ENCODE measurements at regions not wholly inside any gene's neighbourhood (a gene's known extent, or its start where the extent isn't known, plus 50 kb on each side); places are given as distances from the start of the nearest gene placed in this dataset.

DNA sequence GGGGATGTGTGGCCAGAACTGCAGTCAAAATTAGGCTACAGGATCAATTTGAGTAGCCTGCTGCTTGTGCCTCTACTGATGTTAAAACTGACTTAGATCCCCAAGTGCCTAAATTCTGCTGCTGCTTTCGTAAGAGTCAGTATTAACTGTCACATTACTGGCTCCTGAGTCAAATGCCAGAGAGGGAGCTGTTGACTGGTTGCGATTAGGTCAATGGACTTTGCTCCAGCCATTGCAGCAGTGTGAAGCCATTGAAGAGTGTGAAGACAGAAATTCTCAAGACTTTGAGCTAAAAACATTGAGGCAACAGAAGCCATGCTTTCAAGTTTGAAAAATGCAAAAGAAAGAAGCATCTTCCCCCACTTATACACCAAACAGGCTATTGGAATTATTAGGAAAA lies 151.1 kb upstream of the MITF start:
- no peak overlapping the region for H3K4me3 ChIP-seq (ENCODE audit: low read length)
- no peak for DNase-seq (ENCODE audit: low read depth, low spot score)

DNA sequence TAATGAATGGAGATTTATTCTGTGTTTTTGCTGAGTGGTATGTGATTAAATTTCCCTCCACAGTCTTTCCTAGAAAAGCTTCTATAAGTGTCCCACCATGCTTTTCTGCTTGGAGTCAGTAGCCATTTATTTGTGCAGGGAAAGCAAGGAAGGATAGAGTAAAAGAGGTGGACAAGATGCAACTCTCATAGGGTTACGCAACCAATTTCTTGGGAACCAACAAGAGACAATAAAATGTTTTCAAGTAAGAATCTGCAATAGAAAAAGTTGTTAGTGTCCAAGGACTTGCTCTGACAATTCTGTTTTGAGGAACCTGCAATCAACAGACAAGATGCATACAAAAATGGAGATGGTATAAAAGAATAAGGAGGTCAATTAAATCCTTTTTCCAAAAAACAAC lies 153.8 kb upstream of the MITF start:
- DNase-seq (ENCODE audit: low read depth, low spot score): no peak
- H3K4me3 ChIP-seq (ENCODE audit: low read length): no peak overlapping the region

DNA sequence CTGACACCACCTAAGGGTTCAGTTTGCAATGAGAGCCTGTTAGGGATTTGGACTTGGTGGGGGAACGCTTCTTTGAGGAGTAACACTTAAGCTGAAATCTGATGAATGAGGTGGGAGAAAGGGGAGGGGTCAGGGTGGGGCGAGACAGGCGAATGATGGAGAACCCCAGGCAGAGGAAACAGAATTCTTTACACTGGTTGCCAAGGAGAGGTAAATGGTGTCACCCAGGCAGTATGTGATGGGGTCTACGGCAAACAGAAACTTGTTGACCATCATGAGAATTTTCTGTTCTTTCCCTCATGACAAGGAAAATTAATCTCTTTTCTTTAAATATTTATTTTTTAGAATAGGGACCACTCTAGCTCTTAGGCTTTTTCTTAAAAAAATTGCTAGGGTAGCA lies 157.2 kb upstream of the MITF start:
- DNase-seq (ENCODE audit: low read depth, low spot score): no peak
- no peak overlapping the region for H3K4me3 ChIP-seq (ENCODE audit: low read length)

DNA sequence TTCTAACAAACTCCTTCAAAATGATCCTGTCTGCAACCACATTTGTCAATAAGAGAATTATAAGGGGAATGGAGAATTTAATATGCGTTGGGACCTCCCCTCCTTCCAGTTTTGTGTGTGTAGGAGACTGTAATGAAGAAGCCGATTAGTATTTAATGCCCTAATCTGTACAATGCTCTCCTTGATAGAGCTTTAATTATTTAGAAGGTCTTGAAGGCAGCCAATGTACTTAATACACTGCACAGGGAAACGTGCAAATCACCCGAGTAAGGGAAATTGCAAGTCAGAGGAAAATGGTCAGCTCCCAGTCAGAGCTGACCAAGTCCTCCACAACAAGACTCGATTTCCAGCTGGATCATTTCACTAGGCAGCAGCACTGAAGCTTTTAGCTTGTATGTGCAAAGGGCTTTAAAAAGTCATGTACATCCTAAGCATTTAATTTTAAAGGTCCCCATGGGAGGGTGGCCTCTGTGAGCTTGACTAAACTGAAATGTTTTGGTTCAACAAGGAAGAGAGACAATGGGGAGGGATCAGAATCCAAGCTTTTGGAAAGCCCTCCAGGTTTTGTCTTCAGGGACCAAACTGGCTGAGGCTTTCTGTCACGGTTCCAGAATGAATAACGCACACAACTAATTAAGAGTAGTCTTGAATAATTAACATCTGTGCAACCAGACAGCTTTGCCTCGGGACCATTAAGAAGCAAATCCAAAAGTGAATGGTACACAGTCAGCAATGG lies 159.8 kb upstream of the MITF start:
- no peak for DNase-seq (ENCODE audit: low read depth, low spot score)
- H3K4me3 ChIP-seq (ENCODE audit: low read length): no peak overlapping the region

- DNase-seq (ENCODE audit: low read depth, low spot score): no peak
- H3K4me3 ChIP-seq (ENCODE audit: low read length): no peak overlapping the region
Observed at GRCh38 chr3:69569520-69569919, 169.7 kb upstream of the MITF start.

- H3K4me3 ChIP-seq (ENCODE audit: low read length): no peak overlapping the region
- DNase-seq (ENCODE audit: low read depth, low spot score): no peak
Observed at GRCh38 chr3:69568951-69569350, 170.3 kb upstream of the MITF start.

GRCh38 chr3:69568458-69568857 lies 170.8 kb upstream of the MITF start:
- DNase-seq (ENCODE audit: low read depth, low spot score): no peak
- no peak overlapping the region for H3K4me3 ChIP-seq (ENCODE audit: low read length)

DNA sequence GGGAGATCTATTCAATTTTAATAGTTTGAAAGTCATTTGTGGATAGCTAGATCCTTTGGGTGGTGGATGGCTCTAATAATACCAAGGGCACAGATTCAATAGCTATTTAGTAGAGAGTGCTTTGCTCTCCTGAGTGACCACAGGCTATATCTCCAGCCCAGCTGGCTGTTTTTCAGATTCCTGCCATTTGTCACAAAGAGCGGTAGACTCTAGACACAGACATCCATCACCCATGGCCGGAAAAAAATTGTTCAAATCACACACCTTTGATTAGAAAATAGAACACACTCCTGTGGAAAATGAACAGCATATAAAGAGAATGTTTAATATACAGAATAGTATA lies 171.6 kb upstream of the MITF start:
- DNase-seq (ENCODE audit: low read depth, low spot score): no peak
- H3K4me3 ChIP-seq (ENCODE audit: low read length): no peak overlapping the region

GRCh38 chr3:69567023-69567709 lies 172.1 kb upstream of the MITF start:
- DNase-seq (ENCODE audit: low read depth, low spot score): no peak
- H3K4me3 ChIP-seq (ENCODE audit: low read length): no peak overlapping the region

DNA sequence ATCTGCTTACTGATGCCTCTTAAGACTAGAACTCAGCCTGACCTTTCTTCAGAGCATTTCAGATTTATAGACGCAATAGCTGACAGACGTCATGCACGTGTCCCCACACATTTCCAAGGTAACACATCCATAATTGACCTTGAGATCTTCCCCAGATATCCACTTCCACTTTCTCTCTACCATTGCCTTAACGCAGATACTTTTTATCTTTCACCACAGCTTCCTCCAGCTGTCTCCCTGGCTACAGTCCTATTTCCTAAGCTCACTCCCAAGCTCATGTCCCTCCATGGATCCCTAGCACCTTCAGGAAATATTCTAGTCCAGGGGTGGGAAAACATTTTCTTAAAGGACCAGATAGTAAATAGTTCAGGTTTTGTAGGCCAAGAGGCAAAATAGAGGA lies 173.0 kb upstream of the MITF start:
- no peak overlapping the region for H3K4me3 ChIP-seq (ENCODE audit: low read length)
- DNase-seq (ENCODE audit: low read depth, low spot score): no peak

- no peak overlapping the region for H3K4me3 ChIP-seq (ENCODE audit: low read length)
- DNase-seq (ENCODE audit: low read depth, low spot score): no peak
Observed at GRCh38 chr3:69565316-69565715, 173.9 kb upstream of the MITF start.

GRCh38 chr3:69563981-69564380 lies 175.3 kb upstream of the MITF start:
- H3K4me3 ChIP-seq (ENCODE audit: low read length): no peak overlapping the region
- DNase-seq (ENCODE audit: low read depth, low spot score): no peak

DNA sequence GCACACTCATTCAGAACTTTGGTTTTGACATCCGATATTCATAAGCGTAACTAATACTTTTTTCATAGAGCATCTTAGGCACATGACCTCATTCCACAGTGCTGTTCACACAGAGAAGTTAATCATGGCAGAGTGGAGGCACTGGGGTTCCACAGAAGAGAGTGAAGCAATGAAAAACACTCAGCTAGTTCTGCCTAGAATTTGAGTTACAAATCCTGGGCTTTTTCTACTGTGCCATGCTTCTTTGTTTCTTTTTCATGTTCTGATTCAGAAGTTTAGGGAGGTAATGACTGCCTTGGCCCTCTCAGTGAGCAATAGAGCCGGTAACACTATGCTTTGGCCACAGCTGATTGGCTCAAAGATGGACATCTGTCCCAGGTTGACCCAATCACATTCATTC lies 176.1 kb upstream of the MITF start:
- no peak for DNase-seq (ENCODE audit: low read depth, low spot score)
- H3K4me3 ChIP-seq (ENCODE audit: low read length): no peak overlapping the region

DNA sequence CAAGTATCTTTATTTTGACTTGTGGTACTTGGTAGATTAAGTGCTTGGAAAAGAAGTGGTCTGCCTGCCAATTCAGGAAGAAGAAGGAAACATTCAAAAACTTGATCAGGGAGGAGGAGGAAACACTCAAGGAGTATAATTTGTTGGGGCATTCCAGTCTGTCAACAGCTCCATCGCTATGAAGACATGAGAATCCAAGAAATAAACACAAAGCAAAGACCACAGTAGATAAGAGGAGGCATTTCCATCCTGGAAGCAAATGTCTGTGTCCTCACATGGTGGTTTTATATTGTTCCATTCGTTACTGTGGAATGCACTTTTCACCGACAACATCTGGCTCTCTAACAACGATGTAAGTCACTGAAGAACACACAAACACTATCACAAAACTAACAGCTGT lies 176.1 kb upstream of the FRMD4B start:
- DNase-seq (ENCODE audit: low read depth, low spot score): no peak

DNA sequence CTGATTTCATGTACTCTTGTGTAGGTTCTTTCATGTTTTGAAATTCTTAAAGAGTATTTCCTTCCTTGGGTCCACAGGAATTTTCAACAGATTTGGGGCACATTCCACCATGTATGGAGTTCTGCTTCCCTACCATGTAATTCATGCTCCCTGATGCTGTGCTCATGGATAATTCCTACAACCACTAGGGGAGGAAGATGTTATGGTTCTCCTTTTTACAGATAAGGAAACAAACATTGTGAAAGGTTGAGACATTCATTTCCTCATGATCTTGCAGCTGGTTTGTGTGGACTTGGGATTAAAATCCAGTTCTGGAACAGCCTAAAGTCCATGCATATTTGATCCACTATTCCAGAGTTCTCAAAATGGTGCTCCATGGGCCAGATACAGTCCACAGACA lies 174.9 kb upstream of the FRMD4B start:
- DNase-seq (ENCODE audit: low read depth, low spot score): no peak
- H3K4me3 ChIP-seq (ENCODE audit: low read length): no peak overlapping the region

More for the DNA sequence above, 176.1 kb upstream of the FRMD4B start:
- no peak overlapping the region for H3K4me3 ChIP-seq (ENCODE audit: low read length)

- no peak overlapping the region for H3K4me3 ChIP-seq (ENCODE audit: low read length)
- DNase-seq (ENCODE audit: low read depth, low spot score): no peak
Observed at GRCh38 chr3:69560116-69560515, 174.2 kb upstream of the FRMD4B start.

- DNase-seq (ENCODE audit: low read depth, low spot score): no peak
- H3K4me3 ChIP-seq (ENCODE audit: low read length): no peak overlapping the region
Observed at GRCh38 chr3:69558912-69559311, 173.0 kb upstream of the FRMD4B start.

DNA sequence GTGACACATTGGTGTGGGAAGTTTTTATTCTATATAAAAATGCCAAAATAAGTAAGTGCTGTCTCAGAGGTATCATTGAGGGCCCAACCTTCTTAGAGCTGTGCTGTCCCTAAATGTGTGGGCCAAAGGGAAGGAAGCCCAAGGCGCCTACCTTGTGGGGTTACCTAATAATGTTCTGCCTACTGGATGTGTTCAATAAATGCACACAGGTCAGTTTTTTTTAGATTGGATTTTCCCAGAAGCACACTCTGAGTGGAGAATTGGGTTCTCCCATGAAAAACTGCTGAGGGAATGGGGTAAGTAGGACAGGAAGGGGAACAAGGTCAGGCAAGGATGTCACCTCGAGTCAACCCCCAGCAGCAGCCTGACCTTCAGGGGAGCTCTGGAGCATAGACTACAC lies 168.7 kb upstream of the FRMD4B start:
- H3K4me3 ChIP-seq (ENCODE audit: low read length): no peak overlapping the region
- DNase-seq (ENCODE audit: low read depth, low spot score): no peak

GRCh38 chr3:69553888-69554287 lies 168.0 kb upstream of the FRMD4B start:
- no peak for DNase-seq (ENCODE audit: low read depth, low spot score)

GRCh38 chr3:69547461-69547880 lies 161.6 kb upstream of the FRMD4B start:
- no peak for DNase-seq (ENCODE audit: low read depth, low spot score)
- H3K4me3 ChIP-seq (ENCODE audit: low read length): no peak overlapping the region

More at GRCh38 chr3:69553888-69554287, 168.0 kb upstream of the FRMD4B start:
- no peak overlapping the region for H3K4me3 ChIP-seq (ENCODE audit: low read length)

- H3K4me3 ChIP-seq (ENCODE audit: low read length): no peak overlapping the region
- DNase-seq (ENCODE audit: low read depth, low spot score): no peak
Observed at GRCh38 chr3:69542805-69543429, 157.0 kb upstream of the FRMD4B start.

All from Jurkat, Clone E6-1 (cell line).